Smooth muscle cell (in vitro differentiated cells): ENCODE measurements at regions not wholly inside any gene's neighbourhood (a gene's known extent, or its start where the extent isn't known, plus 50 kb on each side); places are given as distances from the start of the nearest gene placed in this dataset.

ENCODE experiments used
- DNase-seq: peaks from one replicate; lab custom pipeline; 2025; ENCODE audit not compliant: unreplicated experiment; lab: John Stamatoyannopoulos, UW
- H2AFZ ChIP-seq: fragments of 200-600 bp; sonication (generic); 2 replicates; pipeline ENCODE4 v1.6.0; 2016; ENCODE audit warnings: antibody characterized with exemption, low read depth, mild to moderate bottlenecking
- H3F3A ChIP-seq: fragments of 200-600 bp; sonication (generic); 2 replicates; pipeline ENCODE4 v1.6.0; 2017; ENCODE audit warnings: antibody characterized with exemption, low read depth
- H3K27ac ChIP-seq: fragments of 200-600 bp; sonication (generic); 2 replicates; pipeline ENCODE4 v1.5.1; 2016; ENCODE audit warnings: low read depth, mild to moderate bottlenecking
- H3K27me3 ChIP-seq: fragments of 200-600 bp; sonication (generic); 2 replicates; pipeline ENCODE4 v1.6.1; 2016; ENCODE audit warnings: low read depth, mild to moderate bottlenecking
- H3K36me3 ChIP-seq: fragments of 200-600 bp; sonication (generic); 2 replicates; pipeline ENCODE4 v1.5.1; 2016; ENCODE audit warnings: low read depth
- H3K4me1 ChIP-seq: fragments of 200-600 bp; sonication (generic); 2 replicates; pipeline ENCODE4 v1.5.1; 2016; ENCODE audit warnings: low read depth
- H3K4me2 ChIP-seq: fragments of 200-600 bp; sonication (generic); 2 replicates; pipeline ENCODE4 v1.6.0; 2016; ENCODE audit warnings: mild to moderate bottlenecking
- H3K4me3 ChIP-seq: fragments of 200-600 bp; sonication (generic); 2 replicates; pipeline ENCODE4 v1.5.1; 2016; ENCODE audit warnings: mild to moderate bottlenecking
- H3K79me2 ChIP-seq: fragments of 200-600 bp; sonication (generic); 2 replicates; pipeline ENCODE4 v1.6.0; 2016; ENCODE audit warnings: low read depth, mild to moderate bottlenecking
- H3K9ac ChIP-seq: fragments of 200-600 bp; sonication (generic); 2 replicates; pipeline ENCODE4 v1.6.0; 2016; ENCODE audit warnings: low read depth
- H3K9me3 ChIP-seq: fragments of 200-600 bp; sonication (generic); replicated peaks from 2 replicates; pipeline ENCODE4 v1.5.1; 2016; ENCODE audit warnings: low read depth
- H4K20me1 ChIP-seq: fragments of 200-600 bp; sonication (generic); 2 replicates; pipeline ENCODE4 v1.6.0; 2016; ENCODE audit warnings: low read depth
- CTCF ChIP-seq: fragments of 200-600 bp; sonication (generic); IDR thresholded peaks from 2 replicates; pipeline ENCODE4 v1.5.1; 2017; ENCODE audit warnings: borderline replicate concordance, mild to moderate bottlenecking, antibody characterized with exemption; ENCODE audit not compliant: insufficient read depth, poor library complexity, severe bottlenecking
- WGBS: methylation state at CpG from one replicate; pipeline ENCODE4 v1.1.7; 2016; ENCODE audit warnings: low lambda C conversion rate; 5-methylcytosine and 5-hydroxymethylcytosine counted together

DNA sequence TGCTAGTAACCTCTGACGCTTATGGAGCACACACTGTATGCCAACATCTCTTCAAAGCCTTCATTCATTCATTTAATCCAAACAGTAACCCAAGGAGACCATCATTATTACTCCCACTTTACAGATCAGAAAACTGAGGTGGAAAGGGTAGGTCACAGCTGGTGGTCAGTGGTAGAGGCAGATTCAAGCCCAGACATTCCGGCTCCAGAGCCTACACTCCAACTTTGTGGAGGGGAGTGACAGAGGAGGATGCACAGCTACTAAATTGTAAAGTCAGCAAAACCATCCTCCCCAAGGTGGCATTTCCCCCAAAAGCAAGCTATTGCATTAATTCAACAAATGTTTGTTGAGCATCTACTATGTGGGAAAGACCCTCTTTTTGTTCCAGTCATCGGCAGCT is 110.5 kb upstream of the CPEB4 start:
- Histone ChIP-seq H3K4me2 (no peak overlapping the region), H2AFZ (no peak overlapping the region), H3F3A (peaks cover 10% of the 10 kb centered on the region), H3K4me3 (no peak overlapping the region), H3K27me3 (no peaks in the 10 kb centered on the region), H4K20me1 (no peaks in the 10 kb centered on the region), H3K9me3 (no peaks in the 10 kb centered on the region), H3K27ac (no peak overlapping the region), H3K36me3 (no peaks in the 10 kb centered on the region), H3K4me1 (peaks cover 8% of the 10 kb centered on the region), H3K9ac (no peak overlapping the region), H3K79me2 (no peaks in the 10 kb centered on the region)
- no peak for TF ChIP-seq CTCF
- 97% methylated on average over 3 of the region's 3 CpGs for WGBS
- no peak for DNase-seq

DNA sequence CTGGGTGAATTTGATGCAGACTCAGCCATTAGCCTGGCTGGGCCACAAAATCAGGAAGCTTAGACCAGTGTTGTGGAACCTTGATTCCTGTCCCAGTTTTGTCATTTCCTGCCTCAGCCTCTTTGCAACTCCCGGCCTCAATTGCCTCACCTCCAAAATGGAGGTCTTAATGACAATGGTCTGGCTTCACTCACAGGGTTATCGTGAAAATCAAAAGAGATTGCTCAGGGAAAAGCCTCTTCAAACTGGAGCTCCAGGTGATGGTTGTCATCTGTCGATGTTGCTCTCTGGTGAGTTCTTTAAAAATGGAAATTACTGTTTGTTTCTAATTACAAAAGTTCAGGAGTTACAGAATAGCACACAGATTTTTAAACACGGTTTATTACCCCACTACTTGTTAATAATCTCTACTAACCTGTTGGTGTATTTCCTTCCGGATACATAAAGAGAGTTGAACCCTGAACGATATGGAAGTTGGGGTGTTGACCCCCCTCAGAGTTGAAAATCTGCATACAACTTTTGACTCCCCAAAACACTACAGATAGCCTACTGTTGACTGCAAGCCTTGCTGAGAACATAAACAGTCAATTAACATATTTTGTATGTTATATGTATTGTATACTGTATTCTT is 109.9 kb upstream of the CPEB4 start:
- Histone ChIP-seq H3F3A (peaks cover 10% of the 10 kb centered on the region), H3K27ac (no peak overlapping the region), H3K9ac (no peak overlapping the region), H3K36me3 (no peaks in the 10 kb centered on the region), H4K20me1 (no peaks in the 10 kb centered on the region), H3K4me3 (no peak overlapping the region), H3K27me3 (no peaks in the 10 kb centered on the region), H3K9me3 (no peaks in the 10 kb centered on the region), H3K4me2 (no peak overlapping the region), H2AFZ (no peak overlapping the region), H3K79me2 (no peaks in the 10 kb centered on the region), H3K4me1 (peaks cover 8% of the 10 kb centered on the region)
- TF ChIP-seq CTCF: no peak
- no peak for DNase-seq
- WGBS: 74% methylated on average over 6 of the region's 6 CpGs

DNA sequence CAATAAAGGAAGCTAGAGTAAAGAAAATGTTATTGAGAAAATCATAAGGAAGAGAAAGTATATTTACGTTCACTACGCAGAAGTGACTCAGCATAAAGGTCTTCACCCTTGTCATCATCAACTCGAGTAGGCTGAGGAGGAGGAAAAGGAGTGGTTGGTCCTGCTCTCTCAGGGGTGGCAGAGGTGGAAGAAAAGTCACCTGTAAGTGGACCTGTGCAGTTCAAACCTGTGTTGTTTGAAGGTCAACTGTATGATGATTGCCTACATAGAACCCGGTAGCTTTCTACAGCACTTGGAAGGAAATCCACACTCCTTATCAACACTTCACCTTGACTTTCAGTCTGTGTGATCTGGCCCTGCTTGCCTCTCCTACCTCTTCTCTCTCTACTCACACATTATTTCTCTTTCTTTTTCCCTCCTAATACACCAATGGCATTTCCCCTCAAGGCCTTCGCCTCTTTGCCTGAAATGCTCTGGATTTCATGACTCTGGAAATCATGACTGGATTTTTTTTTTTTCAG is 109.3 kb upstream of the CPEB4 start:
- H3K4me1 ChIP-seq: peaks cover 8% of the 10 kb centered on the region
- TF ChIP-seq CTCF: no peak
- 76% methylated on average over 5 of the region's 5 CpGs for WGBS
- no peaks in the 10 kb centered on the region for H3K36me3 ChIP-seq
- no peaks in the 10 kb centered on the region for H3K79me2 ChIP-seq
- DNase-seq: no peak
- H3K4me3 ChIP-seq: no peak overlapping the region
- H3K4me2 ChIP-seq: no peak overlapping the region
- H3K27ac ChIP-seq: no peak overlapping the region
- no peaks in the 10 kb centered on the region for H3K9me3 ChIP-seq
- no peaks in the 10 kb centered on the region for H4K20me1 ChIP-seq
- H2AFZ ChIP-seq: no peak overlapping the region
- H3K27me3 ChIP-seq: no peaks in the 10 kb centered on the region
- H3K9ac ChIP-seq: no peak overlapping the region
- peaks cover 10% of the 10 kb centered on the region for H3F3A ChIP-seq
